ENCODE measurements at regions not wholly inside any gene's neighbourhood (a gene's known extent, or its start where the extent isn't known, plus 50 kb on each side); places are given as distances from the start of the nearest gene placed in this dataset.

DNA sequence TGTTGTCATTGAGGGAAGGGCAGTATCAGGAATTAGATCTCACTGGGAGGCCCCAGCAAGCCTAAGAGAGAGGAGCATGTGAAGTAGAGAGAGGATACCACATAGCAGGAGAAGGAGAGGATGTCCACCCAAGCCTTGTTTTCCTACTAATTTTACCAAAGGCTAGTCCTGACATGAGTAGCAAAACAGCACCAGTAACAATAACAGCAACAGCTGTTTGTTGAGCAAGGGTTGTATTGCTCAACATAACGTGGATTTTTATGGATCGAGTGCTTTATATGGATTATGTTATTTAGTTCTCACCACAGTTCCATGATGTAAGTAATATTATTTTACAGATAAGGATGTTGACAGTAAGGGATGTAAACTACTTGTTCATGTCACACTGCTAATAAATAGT lies 135.2 kb upstream of the DLX6 start:
- no peak overlapping the region for H3K9ac ChIP-seq (ENCODE audit: low read depth, low read length)
- no peak overlapping the region for H3K27ac ChIP-seq (ENCODE audit: low read depth, low read length)
- no peaks in the 10 kb centered on the region for H3K4me1 ChIP-seq (ENCODE audit: control insufficient read depth, insufficient read depth, low read length)
- no peaks in the 10 kb centered on the region for H3K27me3 ChIP-seq (ENCODE audit: control insufficient read depth, insufficient read depth, low read length)
- H3K36me3 ChIP-seq (ENCODE audit: control insufficient read depth, insufficient read depth, low read length), result no peaks in the 10 kb centered on the region
- no peak overlapping the region for H3K4me3 ChIP-seq (ENCODE audit: low read depth, low read length)
- no peaks in the 10 kb centered on the region for H3K9me3 ChIP-seq (ENCODE audit: control insufficient read depth, insufficient read depth, low read length)

DNA sequence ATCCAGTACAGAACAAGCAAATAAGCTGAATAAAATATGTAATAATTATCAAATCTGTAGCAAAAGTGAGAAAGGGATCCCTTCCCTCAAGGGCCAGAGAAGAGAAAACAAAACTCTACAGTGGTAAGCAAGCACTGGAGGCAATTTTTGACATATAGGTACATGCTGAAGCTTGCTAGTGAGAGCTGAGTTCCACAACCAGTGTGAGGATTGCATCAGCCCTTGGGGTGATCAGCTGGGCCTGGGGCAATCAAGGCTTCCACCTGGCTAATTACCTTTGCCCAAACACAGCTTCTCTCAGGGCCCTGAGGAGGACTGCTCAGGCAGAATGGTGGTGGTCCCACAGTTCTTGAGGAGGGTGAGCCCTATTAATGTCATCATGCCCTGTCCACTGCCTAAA lies 134.4 kb upstream of the DLX6 start:
- Histone ChIP-seq H3K9ac (ENCODE audit: low read depth, low read length) (no peak overlapping the region), H3K27me3 (ENCODE audit: control insufficient read depth, insufficient read depth, low read length) (no peaks in the 10 kb centered on the region), H3K4me1 (ENCODE audit: control insufficient read depth, insufficient read depth, low read length) (no peaks in the 10 kb centered on the region), H3K9me3 (ENCODE audit: control insufficient read depth, insufficient read depth, low read length) (no peaks in the 10 kb centered on the region), H3K27ac (ENCODE audit: low read depth, low read length) (no peak overlapping the region), H3K4me3 (ENCODE audit: low read depth, low read length) (no peak overlapping the region), H3K36me3 (ENCODE audit: control insufficient read depth, insufficient read depth, low read length) (no peaks in the 10 kb centered on the region)

DNA sequence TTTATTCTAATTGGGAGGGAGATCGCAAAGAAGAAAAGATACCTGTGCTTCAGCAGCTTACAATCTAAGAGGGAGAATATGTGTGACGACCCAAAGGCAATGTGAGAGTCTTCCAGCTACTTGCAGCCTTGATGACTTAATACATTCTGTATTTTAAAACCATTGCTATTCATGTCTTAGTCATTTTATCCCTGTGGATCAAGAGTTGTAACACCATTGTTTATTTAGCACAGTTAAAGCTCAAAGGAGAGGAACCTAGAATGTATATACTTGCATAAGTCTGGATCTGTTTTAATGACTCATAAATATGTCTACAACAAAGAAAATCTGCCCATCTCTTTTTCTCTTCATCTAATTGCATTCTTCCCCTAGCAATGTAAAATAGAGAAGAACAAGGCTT lies 117.9 kb upstream of the DLX6 start:
- H3K9me3 ChIP-seq (ENCODE audit: control insufficient read depth, insufficient read depth, low read length), result no peaks in the 10 kb centered on the region
- no peak overlapping the region for H3K4me3 ChIP-seq (ENCODE audit: low read depth, low read length)
- no peaks in the 10 kb centered on the region for H3K4me1 ChIP-seq (ENCODE audit: control insufficient read depth, insufficient read depth, low read length)
- no peaks in the 10 kb centered on the region for H3K36me3 ChIP-seq (ENCODE audit: control insufficient read depth, insufficient read depth, low read length)
- no peak overlapping the region for H3K27ac ChIP-seq (ENCODE audit: low read depth, low read length)
- H3K27me3 ChIP-seq (ENCODE audit: control insufficient read depth, insufficient read depth, low read length), result no peaks in the 10 kb centered on the region
- H3K9ac ChIP-seq (ENCODE audit: low read depth, low read length), result no peak overlapping the region

- Histone ChIP-seq H3K4me1 (ENCODE audit: control insufficient read depth, insufficient read depth, low read length) (no peaks in the 10 kb centered on the region), H3K27me3 (ENCODE audit: control insufficient read depth, insufficient read depth, low read length) (no peaks in the 10 kb centered on the region), H3K9me3 (ENCODE audit: control insufficient read depth, insufficient read depth, low read length) (no peaks in the 10 kb centered on the region), H3K9ac (ENCODE audit: low read depth, low read length) (no peak overlapping the region), H3K36me3 (ENCODE audit: control insufficient read depth, insufficient read depth, low read length) (no peaks in the 10 kb centered on the region), H3K27ac (ENCODE audit: low read depth, low read length) (no peak overlapping the region), H3K4me3 (ENCODE audit: low read depth, low read length) (no peak overlapping the region)
Observed at GRCh38 chr7:96899108-96899507, 106.2 kb upstream of the DLX6 start.

GRCh38 chr7:96901822-96902445 lies 103.4 kb upstream of the DLX6 start:
- H3K4me3 ChIP-seq (ENCODE audit: low read depth, low read length), result no peak overlapping the region
- no peak overlapping the region for H3K9ac ChIP-seq (ENCODE audit: low read depth, low read length)
- H3K36me3 ChIP-seq (ENCODE audit: control insufficient read depth, insufficient read depth, low read length), result no peaks in the 10 kb centered on the region
- H3K4me1 ChIP-seq (ENCODE audit: control insufficient read depth, insufficient read depth, low read length), result no peaks in the 10 kb centered on the region
- H3K9me3 ChIP-seq (ENCODE audit: control insufficient read depth, insufficient read depth, low read length), result no peaks in the 10 kb centered on the region
- no peaks in the 10 kb centered on the region for H3K27me3 ChIP-seq (ENCODE audit: control insufficient read depth, insufficient read depth, low read length)
- H3K27ac ChIP-seq (ENCODE audit: low read depth, low read length), result no peak overlapping the region

DNA sequence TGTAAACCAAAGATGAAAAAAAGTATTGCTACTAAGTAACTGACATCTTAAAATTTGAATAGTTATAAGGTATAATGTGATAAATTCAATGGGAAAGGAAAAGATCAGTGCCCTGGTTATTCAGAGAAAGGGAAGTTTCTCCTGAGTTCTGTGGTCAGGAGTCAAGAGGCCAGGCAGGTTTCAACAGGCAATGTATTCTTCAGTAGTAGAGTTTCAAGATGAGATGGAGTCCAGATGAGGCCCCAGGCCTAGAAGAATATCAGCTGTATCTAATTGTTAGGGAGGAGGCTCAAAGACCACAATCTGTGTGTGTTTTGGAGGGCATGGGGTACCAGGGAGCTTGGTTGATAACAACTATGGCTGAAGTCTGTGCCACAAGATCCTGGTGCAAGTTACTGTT lies 101.4 kb upstream of the DLX6 start:
- Histone ChIP-seq H3K4me1 (ENCODE audit: control insufficient read depth, insufficient read depth, low read length) (no peaks in the 10 kb centered on the region), H3K9me3 (ENCODE audit: control insufficient read depth, insufficient read depth, low read length) (no peaks in the 10 kb centered on the region), H3K36me3 (ENCODE audit: control insufficient read depth, insufficient read depth, low read length) (no peaks in the 10 kb centered on the region), H3K9ac (ENCODE audit: low read depth, low read length) (no peak overlapping the region), H3K27ac (ENCODE audit: low read depth, low read length) (no peak overlapping the region), H3K27me3 (ENCODE audit: control insufficient read depth, insufficient read depth, low read length) (no peaks in the 10 kb centered on the region), H3K4me3 (ENCODE audit: low read depth, low read length) (no peak overlapping the region)

DNA sequence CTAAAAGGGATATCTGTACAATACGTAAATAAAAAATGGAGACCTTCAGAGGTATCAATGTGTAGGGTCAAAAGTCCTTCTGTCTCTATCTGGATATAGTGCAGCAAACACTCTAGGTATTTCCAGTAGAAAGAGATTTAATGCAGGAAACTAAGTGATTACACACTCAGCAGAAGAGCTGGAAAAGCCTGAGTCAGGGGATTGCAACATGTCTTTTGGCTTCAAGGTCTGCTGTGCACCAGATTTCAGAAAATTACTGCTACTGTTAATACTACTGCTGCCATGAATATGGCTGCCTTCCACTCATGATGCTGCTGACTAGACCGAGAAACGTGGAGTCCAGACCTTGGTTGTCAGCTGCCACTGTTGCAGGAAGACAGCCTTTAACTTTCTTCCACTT lies 94.9 kb upstream of the DLX6 start:
- H3K4me1 ChIP-seq (ENCODE audit: control insufficient read depth, insufficient read depth, low read length), result no peaks in the 10 kb centered on the region
- H3K36me3 ChIP-seq (ENCODE audit: control insufficient read depth, insufficient read depth, low read length), result no peaks in the 10 kb centered on the region
- H3K9me3 ChIP-seq (ENCODE audit: control insufficient read depth, insufficient read depth, low read length), result no peaks in the 10 kb centered on the region
- H3K27me3 ChIP-seq (ENCODE audit: control insufficient read depth, insufficient read depth, low read length), result no peaks in the 10 kb centered on the region
- H3K4me3 ChIP-seq (ENCODE audit: low read depth, low read length), result no peak overlapping the region
- no peak overlapping the region for H3K9ac ChIP-seq (ENCODE audit: low read depth, low read length)
- no peak overlapping the region for H3K27ac ChIP-seq (ENCODE audit: low read depth, low read length)

DNA sequence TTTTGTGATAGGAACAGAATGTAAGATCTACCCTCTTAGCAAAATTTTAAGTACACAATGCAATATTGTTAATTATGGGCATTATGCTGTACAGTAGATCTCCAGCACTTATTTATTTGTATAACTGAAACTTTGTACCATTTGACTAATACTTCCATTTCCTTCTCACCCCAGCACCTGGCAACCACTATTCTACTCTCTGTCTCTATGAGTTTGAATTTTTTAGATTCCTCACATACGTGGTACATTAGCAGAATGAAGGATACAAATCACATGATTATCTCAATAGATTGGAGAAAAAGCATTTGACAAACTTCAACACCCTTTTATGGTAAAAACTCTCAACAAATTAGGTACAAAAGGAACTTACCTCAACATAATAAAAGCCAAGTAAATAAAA lies 90.3 kb upstream of the DLX6 start:
- Histone ChIP-seq H3K4me3 (ENCODE audit: low read depth, low read length) (no peak overlapping the region), H3K4me1 (ENCODE audit: control insufficient read depth, insufficient read depth, low read length) (no peaks in the 10 kb centered on the region), H3K9ac (ENCODE audit: low read depth, low read length) (no peak overlapping the region), H3K36me3 (ENCODE audit: control insufficient read depth, insufficient read depth, low read length) (no peaks in the 10 kb centered on the region), H3K9me3 (ENCODE audit: control insufficient read depth, insufficient read depth, low read length) (no peaks in the 10 kb centered on the region), H3K27ac (ENCODE audit: low read depth, low read length) (no peak overlapping the region), H3K27me3 (ENCODE audit: control insufficient read depth, insufficient read depth, low read length) (no peaks in the 10 kb centered on the region)

DNA sequence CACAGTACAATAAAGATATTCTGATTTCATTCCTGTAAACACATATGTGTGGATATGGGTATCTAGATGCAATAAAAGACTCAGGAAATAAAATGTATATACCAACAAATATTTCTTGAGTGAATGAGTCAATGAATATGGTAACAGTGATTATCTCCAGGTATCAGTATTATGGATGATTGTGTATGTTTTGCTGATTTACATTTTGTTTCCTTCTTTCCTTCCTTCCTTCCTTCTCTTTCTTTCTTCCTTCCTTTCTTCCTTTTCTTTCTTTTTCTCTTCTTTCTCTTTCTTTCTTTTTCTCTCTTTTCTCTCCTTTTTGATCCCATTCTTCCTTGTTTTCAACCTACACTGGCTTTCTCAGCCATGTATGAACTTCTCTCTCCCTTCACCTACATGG lies 85.3 kb upstream of the DLX6 start:
- Histone ChIP-seq H3K27ac (ENCODE audit: low read depth, low read length) (no peak overlapping the region), H3K27me3 (ENCODE audit: control insufficient read depth, insufficient read depth, low read length) (no peaks in the 10 kb centered on the region), H3K36me3 (ENCODE audit: control insufficient read depth, insufficient read depth, low read length) (no peaks in the 10 kb centered on the region), H3K4me3 (ENCODE audit: low read depth, low read length) (no peak overlapping the region), H3K9me3 (ENCODE audit: control insufficient read depth, insufficient read depth, low read length) (no peaks in the 10 kb centered on the region), H3K9ac (ENCODE audit: low read depth, low read length) (no peak overlapping the region), H3K4me1 (ENCODE audit: control insufficient read depth, insufficient read depth, low read length) (peaks cover 16% of the 10 kb centered on the region)

GRCh38 chr7:96920713-96921112 lies 84.6 kb upstream of the DLX6 start:
- Histone ChIP-seq H3K9me3 (ENCODE audit: control insufficient read depth, insufficient read depth, low read length) (no peaks in the 10 kb centered on the region), H3K27me3 (ENCODE audit: control insufficient read depth, insufficient read depth, low read length) (no peaks in the 10 kb centered on the region), H3K9ac (ENCODE audit: low read depth, low read length) (no peak overlapping the region), H3K4me3 (ENCODE audit: low read depth, low read length) (no peak overlapping the region), H3K4me1 (ENCODE audit: control insufficient read depth, insufficient read depth, low read length) (peaks cover 16% of the 10 kb centered on the region), H3K36me3 (ENCODE audit: control insufficient read depth, insufficient read depth, low read length) (no peaks in the 10 kb centered on the region), H3K27ac (ENCODE audit: low read depth, low read length) (no peak overlapping the region)

DNA sequence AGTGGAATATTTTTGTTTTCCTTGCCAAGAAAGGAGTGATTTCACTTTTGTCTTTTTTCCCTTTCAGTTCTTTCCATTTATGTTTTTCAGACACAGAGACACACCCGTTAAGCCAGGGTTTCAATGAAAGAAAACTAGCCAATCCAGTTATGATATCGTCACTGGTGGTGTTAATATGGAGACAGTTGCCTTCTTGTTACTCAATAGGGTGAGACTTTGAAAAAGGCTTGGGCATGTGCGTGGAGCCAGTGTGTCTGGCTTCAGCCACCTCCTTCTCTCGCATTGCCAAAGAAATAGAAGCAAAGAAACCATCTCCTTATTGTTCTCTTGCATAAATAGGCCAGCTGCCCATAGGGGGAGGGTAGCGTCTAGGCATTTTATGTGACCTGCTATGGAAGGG lies 84.1 kb upstream of the DLX6 start:
- Histone ChIP-seq H3K9ac (ENCODE audit: low read depth, low read length) (no peak overlapping the region), H3K4me3 (ENCODE audit: low read depth, low read length) (no peak overlapping the region), H3K9me3 (ENCODE audit: control insufficient read depth, insufficient read depth, low read length) (no peaks in the 10 kb centered on the region), H3K4me1 (ENCODE audit: control insufficient read depth, insufficient read depth, low read length) (peaks cover 16% of the 10 kb centered on the region), H3K27ac (ENCODE audit: low read depth, low read length) (no peak overlapping the region), H3K27me3 (ENCODE audit: control insufficient read depth, insufficient read depth, low read length) (no peaks in the 10 kb centered on the region), H3K36me3 (ENCODE audit: control insufficient read depth, insufficient read depth, low read length) (no peaks in the 10 kb centered on the region)

- no peaks in the 10 kb centered on the region for H3K36me3 ChIP-seq (ENCODE audit: control insufficient read depth, insufficient read depth, low read length)
- no peaks in the 10 kb centered on the region for H3K27me3 ChIP-seq (ENCODE audit: control insufficient read depth, insufficient read depth, low read length)
- no peaks in the 10 kb centered on the region for H3K9me3 ChIP-seq (ENCODE audit: control insufficient read depth, insufficient read depth, low read length)
- H3K27ac ChIP-seq (ENCODE audit: low read depth, low read length), result no peak overlapping the region
- H3K4me1 ChIP-seq (ENCODE audit: control insufficient read depth, insufficient read depth, low read length), result peaks cover 16% of the 10 kb centered on the region
- H3K4me3 ChIP-seq (ENCODE audit: low read depth, low read length), result no peak overlapping the region
- no peak overlapping the region for H3K9ac ChIP-seq (ENCODE audit: low read depth, low read length)
Observed at GRCh38 chr7:96921771-96922170, 83.6 kb upstream of the DLX6 start.

All from HUES48 (cell line).